Adrenal gland (tissue), 5 donors: ENCODE measurements at regions not wholly inside any gene's neighbourhood (a gene's known extent, or its start where the extent isn't known, plus 50 kb on each side); places are given as distances from the start of the nearest gene placed in this dataset.

Source experiments
- POLR2A ChIP-seq, 2 donors: fragments of 450-650 bp; IDR thresholded peaks; one replicate each; pipeline ENCODE4 v1.6.1; 2017; ENCODE audit warnings: antibody characterized with exemption in 2 of 2, mild to moderate bottlenecking in 2 of 2, moderate library complexity in 1 of 2
- TF ChIP-seq, protein P1 (sequence below), 6 experiments: fragments of 450-650 bp in 4 of 6; fragments of 200-600 bp in 2 of 6; sonication (generic) in 1 of 6; IDR thresholded peaks; 1 replicate in 5 of 6; 2 replicates in 1 of 6; pipeline versions ENCODE4 v1.5.1 to v1.8.0; 2016 to 2021; ENCODE audit warnings: antibody characterized with exemption in 6 of 6, mild to moderate bottlenecking in 2 of 6, moderate library complexity in 1 of 6
- donor health status: DM: no; HTN: no; CAD: no.

DNA sequence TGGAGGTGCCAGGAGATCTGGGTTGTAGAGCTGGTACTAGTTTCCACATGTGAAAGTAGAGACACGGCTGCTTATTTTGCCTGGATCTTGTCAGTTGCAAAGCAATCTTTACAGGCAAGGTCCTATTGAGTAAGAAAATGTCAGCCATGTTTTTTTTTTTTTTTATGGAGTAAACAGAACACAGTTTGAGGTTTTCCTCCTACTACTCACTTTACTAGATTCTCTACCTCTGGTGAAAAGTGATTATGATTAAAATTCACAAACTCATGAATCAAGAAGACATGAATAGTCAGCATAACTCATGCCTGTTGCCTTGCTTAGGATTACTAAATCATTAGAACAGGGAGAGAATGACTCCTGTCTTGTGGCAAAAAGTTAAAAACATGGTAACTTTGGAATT, 70.1 kb upstream of the PNPT1 start:
- TF ChIP-seq, protein P1, sequence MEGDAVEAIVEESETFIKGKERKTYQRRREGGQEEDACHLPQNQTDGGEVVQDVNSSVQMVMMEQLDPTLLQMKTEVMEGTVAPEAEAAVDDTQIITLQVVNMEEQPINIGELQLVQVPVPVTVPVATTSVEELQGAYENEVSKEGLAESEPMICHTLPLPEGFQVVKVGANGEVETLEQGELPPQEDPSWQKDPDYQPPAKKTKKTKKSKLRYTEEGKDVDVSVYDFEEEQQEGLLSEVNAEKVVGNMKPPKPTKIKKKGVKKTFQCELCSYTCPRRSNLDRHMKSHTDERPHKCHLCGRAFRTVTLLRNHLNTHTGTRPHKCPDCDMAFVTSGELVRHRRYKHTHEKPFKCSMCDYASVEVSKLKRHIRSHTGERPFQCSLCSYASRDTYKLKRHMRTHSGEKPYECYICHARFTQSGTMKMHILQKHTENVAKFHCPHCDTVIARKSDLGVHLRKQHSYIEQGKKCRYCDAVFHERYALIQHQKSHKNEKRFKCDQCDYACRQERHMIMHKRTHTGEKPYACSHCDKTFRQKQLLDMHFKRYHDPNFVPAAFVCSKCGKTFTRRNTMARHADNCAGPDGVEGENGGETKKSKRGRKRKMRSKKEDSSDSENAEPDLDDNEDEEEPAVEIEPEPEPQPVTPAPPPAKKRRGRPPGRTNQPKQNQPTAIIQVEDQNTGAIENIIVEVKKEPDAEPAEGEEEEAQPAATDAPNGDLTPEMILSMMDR (IDR thresholded peaks at IDR 0.05) = no peak
- TF ChIP-seq POLR2A (IDR thresholded peaks at IDR 0.05) = no peak
